HTR-8/SVneo (cell line): ENCODE measurements at regions not wholly inside any gene's neighbourhood (a gene's known extent, or its start where the extent isn't known, plus 50 kb on each side); places are given as distances from the start of the nearest gene placed in this dataset.

Experiments used
- DNase-seq: peaks from one replicate; pipeline ENCODE4 v3.0.0; 2011; ENCODE audit warnings: low spot score, mixed read lengths; ENCODE audit not compliant: insufficient read length
- FAIRE-seq: peaks from 2 replicates; lab custom pipeline; 2011; peaks lifted over from hg19 to GRCh38; lab: Jason Lieb, UNC

DNA sequence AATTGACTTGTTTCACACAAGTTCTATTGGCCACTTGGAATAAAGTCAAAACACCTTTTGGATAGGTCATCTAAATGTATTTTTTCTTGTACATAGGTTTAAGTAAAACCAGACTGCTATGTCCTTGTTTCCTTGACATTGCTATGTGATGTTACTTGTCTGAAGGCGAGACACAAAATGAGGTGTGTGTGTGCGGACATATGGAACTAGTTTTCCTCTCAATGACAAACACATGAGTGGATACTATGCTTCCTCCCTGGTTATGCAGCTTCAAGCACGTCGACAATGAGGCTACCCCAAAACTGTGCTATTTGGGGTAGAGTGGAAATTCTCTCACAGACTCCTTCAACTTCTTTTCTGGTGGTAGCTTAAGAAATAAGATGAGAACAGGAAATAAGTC lies 276.8 kb downstream of the GAS1 start:
- FAIRE-seq (no peak), DNase-seq (no peak)

DNA sequence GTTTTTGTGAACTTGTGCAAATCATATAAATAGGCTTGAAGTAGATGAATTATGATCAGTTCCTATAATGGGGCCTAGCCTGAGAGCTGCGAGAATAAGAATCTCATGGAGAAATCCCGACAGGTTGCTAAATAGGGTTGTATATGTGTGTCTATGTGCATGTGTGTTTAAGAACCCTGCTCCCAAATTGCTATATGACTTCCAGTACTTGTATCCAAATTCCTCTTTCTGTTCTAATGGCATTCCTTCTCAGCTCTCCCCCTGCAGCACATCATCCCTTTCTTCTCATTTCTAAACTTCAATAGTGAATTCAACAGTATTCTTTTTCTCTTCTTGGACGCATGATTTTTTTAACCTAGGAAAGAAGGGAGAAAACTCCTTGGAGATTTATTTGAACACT lies 277.2 kb downstream of the GAS1 start:
- DNase-seq: no peak
- no peak for FAIRE-seq

DNA sequence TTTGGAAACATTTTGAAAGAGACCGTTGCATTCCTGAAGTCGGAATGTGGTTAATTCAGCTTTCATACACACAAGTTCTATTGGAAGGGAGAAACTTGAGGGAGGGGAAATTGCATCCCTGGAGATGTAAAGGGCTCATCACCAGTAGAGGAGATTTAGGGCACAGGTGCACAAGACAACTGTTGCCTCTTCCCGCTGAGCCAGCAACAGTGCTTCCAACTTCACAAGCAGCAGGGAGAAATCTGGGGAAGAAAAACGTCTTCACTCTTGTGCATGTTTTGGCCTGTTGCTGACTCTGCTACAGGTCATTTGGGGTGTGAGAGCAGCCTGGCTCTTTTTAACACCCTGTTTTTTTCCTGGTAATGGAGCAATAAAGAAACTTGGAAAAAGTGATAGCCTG lies 277.9 kb downstream of the GAS1 start:
- DNase-seq (no peak), FAIRE-seq (no peak)

DNA sequence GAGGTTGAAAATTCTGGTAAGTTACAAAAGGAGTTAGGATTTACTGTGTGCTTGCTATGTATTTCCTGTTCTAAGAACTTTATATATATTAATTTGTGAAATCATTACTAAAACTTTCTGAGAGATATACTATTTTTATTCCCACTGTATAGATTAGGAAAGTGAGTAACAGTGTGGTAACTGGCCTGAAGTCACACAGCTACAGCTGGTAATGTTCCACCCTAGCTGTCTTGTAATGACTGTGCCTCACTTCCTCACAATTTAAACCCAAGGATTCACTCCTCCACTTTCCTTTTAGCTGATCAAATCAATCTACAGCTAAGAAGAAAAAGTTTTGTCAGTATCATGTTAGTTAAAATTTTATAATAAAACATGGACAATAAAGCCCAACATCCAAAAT lies 278.8 kb downstream of the GAS1 start:
- DNase-seq: no peak
- no peak for FAIRE-seq

DNA sequence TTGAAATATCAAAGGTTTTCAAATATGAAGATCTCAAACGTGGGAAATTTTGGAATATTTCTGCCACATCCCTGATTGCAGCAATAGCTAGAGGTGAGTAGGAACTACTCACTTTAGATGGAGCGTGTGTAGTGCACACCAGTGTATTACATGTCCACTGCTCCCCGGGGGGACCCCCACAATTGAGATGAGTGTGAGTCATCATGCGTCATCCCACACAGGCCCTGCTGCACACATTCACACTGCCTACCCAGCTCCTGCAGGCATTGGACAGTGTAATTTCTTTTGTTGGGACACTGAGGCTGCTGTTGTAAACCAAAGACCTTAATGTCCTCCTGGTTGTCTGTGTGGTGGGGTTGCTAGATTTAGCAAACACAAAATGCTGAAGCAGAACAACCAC lies 280.0 kb downstream of the GAS1 start:
- DNase-seq (no peak), FAIRE-seq (no peak)

DNA sequence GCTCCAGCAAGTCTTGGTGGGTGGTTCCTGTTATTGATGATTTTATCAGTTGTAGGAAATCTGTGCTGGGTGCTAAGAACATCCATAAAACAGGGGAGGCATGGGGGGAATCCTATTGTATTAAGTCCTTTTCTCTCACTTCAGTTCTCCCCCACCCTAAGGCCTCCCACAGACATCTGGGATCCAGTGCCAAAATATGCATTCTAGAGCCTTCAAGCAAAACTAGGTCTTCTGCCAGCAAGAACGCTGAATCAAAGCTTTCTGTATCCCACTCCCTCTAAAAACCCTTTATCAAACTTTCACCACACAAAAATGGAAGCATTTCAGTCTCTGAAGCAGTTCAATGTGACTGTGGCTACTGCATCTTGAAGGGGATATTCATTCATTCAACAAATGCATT lies 281.9 kb downstream of the GAS1 start:
- FAIRE-seq: no peak
- DNase-seq: no peak

DNA sequence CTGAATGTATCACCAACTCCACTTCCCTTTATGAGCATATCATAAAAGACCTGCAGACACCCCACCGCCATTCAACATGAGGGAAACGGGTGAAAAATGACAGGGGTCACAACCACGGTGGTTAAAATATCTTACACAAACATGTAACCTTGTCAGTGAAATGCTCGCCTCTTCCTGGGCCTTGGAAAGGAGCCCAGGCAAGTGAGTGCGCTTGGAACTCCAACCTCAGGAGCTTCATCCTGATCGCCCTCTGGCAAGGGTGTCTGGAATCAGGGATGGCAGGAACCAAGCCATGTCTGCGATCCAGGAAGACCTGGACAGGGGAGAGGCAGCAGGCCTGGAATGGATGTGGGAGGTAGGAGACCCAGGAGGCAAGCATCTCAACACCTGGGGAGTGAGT lies 282.7 kb downstream of the GAS1 start:
- DNase-seq (no peak), FAIRE-seq (no peak)

DNA sequence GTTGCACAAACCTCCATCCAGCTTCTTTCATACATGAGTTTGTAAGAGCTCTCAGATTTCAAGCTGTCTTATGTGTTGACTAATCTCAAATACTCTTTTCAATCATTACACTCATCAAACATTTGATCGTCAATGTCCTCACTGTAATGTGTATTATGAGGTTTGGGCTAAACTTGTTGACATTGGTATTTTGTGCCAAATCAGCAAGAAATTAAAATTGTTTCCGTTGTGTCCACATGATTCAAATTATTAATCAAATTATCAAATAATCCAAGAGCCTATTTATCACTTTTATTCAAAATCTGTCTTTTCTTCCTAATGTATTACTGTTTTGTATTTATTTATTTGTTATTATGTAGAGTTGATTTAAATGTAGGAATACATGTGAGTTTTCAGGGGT lies 283.4 kb downstream of the GAS1 start:
- DNase-seq (no peak), FAIRE-seq (no peak)

DNA sequence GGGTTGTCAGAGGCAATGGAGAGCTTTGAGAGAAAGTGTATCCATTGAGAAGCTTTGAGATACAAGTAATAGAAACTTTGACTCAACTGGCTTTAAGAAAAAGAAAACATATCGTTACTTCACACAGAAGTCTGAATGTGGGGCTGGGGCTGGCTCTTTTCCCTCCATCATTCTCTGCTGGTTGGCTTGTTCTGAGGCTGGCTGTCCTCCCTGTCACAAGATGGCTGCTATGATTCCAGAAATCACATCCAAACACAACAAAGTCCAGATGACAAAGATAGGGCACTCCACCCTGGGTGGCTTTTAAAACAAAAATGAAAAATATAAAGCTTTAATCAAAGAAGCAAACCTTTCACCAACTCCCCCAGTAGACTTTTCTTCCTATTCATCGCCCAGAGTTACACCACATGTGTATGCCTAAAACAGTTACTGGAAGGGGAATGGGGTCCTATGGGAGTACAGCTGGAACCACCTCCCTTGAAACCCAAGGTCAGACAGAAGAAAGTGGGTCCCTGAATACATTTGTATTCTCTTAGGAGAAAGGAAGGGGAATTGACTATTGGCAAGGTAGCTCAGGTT lies 284.3 kb downstream of the GAS1 start:
- no peak for DNase-seq
- FAIRE-seq: no peak

DNA sequence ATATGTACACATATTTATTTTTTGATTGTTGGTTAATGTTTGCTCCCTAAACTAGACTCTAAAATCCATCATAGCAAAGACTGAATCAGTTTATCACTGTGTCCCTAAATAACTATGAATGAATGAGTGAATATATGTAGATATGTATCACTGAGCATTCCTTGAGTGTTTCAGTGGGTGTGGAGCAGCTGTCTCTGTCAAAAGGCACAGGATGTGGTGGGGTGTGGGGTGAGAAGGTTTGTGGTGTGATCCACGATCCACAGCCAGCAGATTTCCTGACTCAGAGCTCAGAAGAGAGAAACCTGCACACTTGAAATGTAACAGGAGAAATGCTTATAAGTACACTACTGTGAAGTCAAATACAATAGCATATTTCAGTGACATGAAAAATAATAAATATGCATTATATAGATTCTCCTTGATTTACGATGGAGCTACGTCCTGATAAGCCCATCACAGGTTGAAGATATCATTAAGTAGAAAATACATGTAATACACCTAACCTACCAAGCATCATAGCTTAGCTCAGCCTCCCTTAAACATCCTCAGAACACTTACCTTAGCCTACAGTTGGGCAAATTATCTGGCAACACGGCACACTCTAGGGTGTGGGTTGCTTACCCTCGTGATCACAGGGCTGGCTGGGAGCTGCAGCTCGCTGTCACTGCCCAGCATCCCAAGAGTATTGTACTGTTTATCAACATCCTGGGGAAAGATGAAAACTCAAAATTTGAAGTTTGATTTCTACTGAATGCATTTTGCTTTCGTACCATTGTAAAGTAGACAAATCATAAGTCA lies 287.0 kb downstream of the GAS1 start:
- no peak for FAIRE-seq

DNA sequence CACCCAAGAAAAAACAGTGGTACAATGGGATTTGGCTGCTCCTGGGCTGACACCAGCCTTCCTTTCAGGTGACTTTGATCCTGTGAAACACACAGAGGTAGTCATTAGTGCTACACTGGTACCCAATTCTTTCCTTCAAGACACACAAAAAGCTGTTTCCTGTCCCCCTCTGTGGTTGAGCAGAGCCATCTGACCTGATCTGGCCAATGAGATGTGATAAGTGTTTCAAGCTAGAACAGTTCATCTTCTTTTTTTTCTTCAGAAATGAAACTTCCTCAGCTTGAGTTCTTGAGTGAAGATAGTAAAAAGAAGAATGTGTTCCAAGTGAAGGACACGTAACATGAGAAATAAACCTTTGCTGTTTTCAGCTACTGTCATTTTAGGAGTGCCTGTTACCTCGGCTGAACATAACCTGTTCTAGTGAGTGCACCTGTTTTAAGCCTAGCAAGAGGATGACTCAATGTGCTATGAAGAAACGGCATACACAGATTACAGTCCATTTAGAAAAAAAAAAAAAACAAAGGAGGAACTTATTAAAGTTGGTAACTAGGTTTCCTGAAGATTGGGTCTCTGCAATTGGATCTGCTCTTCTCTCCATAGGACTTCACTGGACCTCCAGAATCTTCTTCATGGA lies 287.8 kb downstream of the GAS1 start:
- FAIRE-seq (no peak), DNase-seq (no peak)

More for the DNA sequence above, 287.0 kb downstream of the GAS1 start:
- DNase-seq: no peak

DNA sequence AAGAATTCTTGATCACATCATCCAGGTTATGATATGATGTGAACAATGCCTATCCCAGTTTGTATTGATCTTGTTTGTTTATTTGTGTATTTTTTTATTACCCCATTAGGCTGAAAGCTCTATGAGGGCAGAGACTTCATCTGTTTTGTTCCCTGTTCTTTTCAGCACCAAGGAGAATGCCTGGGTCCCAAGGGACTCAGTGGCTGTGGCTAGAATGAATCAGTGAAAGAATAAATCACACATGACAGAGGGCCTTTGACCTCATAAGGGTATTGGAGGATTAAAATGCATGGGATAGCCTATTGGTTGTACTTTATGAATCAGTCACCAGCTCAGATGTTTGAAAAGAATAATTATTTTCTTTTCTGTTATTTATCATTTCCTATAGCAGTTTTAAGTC lies 292.2 kb downstream of the GAS1 start:
- DNase-seq (no peak), FAIRE-seq (no peak)

DNA sequence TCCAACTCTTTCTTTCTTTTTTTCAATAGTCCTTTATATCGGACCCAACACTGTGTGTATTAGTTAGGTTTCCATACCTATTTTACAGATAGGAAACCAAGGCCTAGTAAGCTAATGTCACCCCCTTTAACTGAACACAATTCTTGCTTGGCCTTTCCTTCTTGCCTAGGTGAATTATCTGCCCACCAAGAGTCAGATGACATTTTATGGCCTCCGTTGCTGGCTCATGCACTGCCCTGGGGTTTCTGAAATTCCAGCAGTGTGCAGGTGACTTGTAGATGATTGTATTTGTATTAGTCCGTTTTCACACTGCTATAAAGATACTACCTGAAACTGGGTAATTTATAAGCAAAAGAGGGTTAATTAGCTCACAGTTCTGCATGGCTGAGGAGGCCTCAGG lies 293.8 kb downstream of the GAS1 start:
- DNase-seq: no peak
- FAIRE-seq: no peak

DNA sequence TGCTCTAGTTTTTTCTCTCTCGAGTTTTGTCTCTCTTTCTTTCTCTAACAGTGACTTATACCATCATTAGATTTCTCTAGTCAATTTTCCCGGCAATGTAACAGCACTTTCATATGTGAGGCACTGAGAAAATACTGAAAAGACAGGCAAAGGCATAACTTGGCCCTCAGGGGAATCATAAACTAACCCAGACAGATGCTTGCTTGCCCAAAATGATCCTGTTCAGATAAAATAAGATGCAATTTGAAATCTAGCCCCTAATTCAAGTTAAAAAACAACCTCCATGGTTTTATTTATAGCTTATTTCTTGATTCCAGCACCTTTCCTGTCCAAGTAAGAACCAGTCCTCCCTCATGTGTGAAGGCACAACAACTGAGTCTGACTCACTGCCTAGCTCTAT lies 294.6 kb downstream of the GAS1 start:
- FAIRE-seq (no peak), DNase-seq (no peak)

DNA sequence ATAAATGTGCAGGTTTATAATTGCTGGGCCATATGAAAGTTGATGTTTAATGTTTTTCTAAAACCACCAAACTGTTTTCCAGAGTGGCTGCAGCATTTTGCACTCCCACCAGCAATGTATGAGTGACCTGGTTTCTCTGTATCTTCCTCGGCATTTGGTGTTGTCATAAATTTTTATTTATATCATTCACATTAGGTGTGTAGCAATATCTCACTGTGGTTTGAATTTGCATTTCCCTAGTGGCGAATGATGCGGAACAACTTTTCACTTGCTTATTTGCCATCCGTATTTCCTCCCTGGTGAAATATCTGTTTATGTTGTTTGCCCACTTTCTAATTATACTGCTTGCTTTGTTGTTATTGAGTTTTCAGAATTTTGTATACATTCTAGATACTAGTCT lies 295.7 kb upstream of the TUT7 start:
- DNase-seq (no peak), FAIRE-seq (no peak)

DNA sequence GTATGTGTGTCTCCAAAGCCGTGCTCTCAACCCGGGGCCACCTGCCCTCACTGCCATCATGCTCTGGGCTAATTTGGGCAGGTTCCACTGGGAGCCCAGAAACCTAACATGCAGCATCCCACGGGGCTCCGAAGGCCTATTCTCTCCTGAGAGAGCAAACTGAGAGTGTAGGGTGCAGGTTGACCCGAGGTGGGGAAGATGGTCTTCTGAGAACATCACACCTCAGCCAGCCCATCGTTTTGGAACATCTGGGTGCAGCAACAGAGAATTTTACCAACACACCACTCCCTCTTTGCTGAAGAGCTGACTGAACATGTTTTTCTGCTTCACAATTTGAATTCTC lies 294.6 kb upstream of the TUT7 start:
- DNase-seq (no peak), FAIRE-seq (no peak)

DNA sequence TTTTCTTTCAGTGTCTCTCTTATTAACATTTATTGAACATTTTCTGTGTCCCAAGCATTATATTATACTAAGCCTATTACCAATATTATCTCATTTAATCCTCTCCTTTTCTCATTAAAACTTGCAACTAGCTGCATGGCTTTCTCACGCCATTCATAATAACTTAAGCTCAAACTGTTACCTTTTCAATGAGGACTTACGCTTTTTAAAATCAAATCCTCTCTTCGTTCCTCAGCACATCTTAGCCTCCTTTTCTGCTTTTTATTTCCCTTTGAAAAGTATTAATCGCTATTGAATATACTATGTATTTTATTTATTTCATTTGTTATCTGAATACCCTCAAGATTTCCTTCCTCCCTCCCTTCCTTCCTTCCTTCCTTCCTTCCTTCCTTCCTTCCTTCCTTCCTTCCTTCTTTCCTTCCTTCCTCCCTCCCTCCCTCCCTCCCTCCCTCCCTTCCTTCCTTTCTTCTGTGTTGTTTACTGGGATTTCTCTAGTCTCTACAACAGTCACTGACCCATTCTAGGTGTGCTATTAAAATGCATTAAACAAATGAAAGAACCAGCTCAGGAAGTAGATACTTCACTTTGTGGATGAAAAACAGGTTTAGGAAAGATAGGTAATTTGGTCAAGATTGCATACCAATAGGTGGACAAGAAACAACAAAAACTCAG lies 294.1 kb upstream of the TUT7 start:
- DNase-seq (no peak), FAIRE-seq (no peak)

DNA sequence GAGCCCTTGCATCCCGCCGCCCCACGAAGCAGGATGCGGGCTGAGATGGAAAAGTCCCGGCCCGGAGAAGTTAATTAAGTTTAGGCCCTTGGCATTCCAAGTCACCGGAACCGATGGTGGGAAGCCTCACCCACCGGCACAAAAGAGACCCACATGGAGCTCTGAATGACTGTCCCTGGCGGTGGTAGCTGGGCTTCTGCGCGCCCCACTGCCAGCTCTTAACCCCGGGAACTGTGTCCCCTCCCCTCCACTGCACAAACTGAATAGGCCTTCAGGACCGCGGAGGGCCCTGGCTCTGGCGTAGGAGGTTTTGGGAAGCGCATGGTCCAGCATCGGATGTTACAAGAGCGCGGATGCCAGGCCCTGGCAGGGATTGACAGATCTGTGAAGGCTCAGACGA lies 291.1 kb upstream of the TUT7 start:
- DNase-seq (no peak), FAIRE-seq (no peak)

DNA sequence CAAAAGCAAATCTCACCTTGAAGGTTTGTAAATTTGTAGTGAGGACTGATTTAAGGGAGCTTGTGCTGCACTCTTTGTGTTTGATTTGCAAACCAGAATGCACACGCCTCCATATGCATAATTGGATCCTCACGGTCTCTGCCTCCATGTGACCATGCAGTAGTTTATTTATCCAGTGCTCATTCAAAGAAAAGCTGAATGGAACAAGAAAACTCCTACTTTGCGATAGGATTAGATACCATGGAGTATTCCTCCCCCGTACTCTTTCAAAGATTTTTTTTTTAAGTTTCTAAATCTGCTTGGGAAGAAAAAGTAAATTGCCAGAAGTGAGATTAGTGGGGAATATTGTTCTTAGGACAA lies 290.4 kb upstream of the TUT7 start:
- FAIRE-seq: no peak
- no peak for DNase-seq

DNA sequence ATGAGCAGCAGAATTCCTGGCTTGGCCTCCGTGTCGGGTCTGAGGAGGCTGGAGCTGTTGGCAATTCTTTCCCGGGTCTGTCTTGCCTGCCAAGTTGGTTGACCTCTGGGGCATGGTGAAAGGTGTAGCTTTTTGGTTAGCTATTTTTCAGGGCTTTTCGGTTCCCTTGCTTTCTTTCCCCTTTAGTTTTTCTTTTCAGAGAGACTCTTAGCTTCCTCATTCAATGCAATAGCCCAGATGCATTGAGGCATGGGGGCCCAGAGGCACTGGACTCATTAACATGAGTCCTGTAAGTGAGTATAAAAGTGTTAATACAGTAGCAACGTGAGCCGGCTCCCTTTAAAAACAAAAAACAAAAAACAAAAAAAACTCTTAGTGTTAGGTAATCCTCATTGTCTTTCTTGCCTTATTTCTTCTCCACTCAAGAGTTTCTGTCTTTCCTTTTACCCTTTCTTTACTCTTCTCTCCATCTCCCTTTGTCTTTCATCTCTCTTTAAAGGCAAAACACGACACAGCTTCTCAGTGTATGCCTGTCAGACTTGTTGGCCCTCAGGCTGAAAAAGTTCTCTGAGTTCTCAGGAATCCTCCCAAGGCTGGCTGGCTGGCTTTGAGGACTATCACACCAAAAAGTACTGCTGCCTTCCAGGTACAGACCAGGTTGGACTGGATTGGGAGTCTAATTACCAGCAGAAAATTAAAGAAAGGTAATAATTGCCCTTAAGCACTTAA lies 289.9 kb upstream of the TUT7 start:
- DNase-seq (no peak), FAIRE-seq (no peak)

DNA sequence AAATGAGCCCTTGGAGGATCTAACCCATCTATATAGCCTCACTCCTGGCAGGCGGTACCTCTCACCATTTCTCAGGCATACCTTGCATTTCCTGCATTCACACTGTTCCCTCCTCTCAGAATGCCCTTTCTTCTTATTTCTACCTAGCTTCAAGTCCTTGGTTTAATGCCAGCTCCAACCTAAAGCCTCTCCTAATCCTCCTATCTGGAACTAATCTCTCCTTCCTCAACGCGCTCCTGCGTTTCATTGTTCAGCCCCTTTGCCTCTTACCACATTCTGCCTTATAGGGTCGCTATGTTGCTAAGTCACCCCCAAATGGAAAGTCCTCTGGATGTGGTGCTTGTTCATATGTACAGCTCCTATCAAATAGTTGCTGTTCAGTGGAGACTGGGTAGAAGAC lies 288.5 kb upstream of the TUT7 start:
- DNase-seq (no peak), FAIRE-seq (no peak)
